NT2/D1 (cell line): ENCODE measurements at regions not wholly inside any gene's neighbourhood (a gene's known extent, or its start where the extent isn't known, plus 50 kb on each side); places are given as distances from the start of the nearest gene placed in this dataset.

Experiments
- SUZ12 ChIP-seq: IDR thresholded peaks from 2 replicates; pipeline ENCODE4 v1.6.1; 2011; ENCODE audit not compliant: insufficient read length, insufficient read depth; ENCODE audit errors: extremely low read depth
- YY1 ChIP-seq: IDR thresholded peaks from 2 replicates; pipeline ENCODE4 v1.6.1; 2011; ENCODE audit not compliant: insufficient read length, insufficient read depth
- ZNF274 ChIP-seq: IDR thresholded peaks from 2 replicates; pipeline ENCODE4 v1.6.1; 2011; ENCODE audit warnings: mild to moderate bottlenecking, low read depth, low read length

DNA sequence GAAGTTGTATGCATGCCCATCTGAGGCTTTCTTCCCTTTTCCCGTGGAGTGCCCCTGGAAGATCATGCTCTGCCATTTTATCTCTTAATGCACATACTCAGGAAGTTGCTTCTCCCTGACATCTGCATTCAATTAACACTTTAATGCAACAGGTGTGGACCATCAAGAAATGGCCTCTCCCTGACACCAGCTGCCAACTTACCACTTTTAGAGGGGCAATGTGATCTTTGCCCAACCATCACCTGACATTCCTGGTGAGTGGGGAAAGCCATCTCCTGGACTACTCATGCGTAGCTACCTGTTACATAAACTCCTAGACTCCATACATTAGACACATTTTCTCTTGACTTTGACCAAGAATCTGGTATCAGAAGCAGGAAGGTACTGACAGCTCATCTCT is 1450.4 kb upstream of the CDH9 start:
- TF ChIP-seq SUZ12 (no peak), YY1 (no peak), ZNF274 (no peak)
